Sigmoid colon (tissue), 6 donors: ENCODE measurements at regions not wholly inside any gene's neighbourhood (a gene's known extent, or its start where the extent isn't known, plus 50 kb on each side); places are given as distances from the start of the nearest gene placed in this dataset.

ENCODE experiments used
- DNase-seq: peaks from one replicate; pipeline ENCODE4 v3.0.0-alpha.2; 2019
- H3K27ac ChIP-seq, 4 donors: fragments of 200-600 bp; sonication (generic); one replicate each; pipeline ENCODE4 v1.5.1; 2016 to 2019; ENCODE audit warnings: mild to moderate bottlenecking in 1 of 4
- H3K27me3 ChIP-seq, 3 donors: fragments of 200-600 bp; sonication (generic); one replicate each; pipeline ENCODE4 v1.5.1; 2019; ENCODE audit warnings: mild to moderate bottlenecking in 1 of 3
- H3K36me3 ChIP-seq, 4 donors: fragments of 200-600 bp; sonication (generic); one replicate each; pipeline ENCODE4 v1.5.1; 2016 to 2019
- H3K4me1 ChIP-seq, 4 donors: fragments of 200-600 bp; sonication (generic); one replicate each; pipeline ENCODE4 v1.5.1; 2017 to 2019
- H3K4me3 ChIP-seq, 4 donors: fragments of 200-600 bp; sonication (generic); one replicate each; pipeline ENCODE4 v1.5.1; 2017 to 2019; ENCODE audit warnings: mild to moderate bottlenecking in 2 of 4, moderate library complexity in 1 of 4
- H3K9me3 ChIP-seq, 4 donors: fragments of 200-600 bp in 3 of 4; sonication (generic) in 3 of 4; one replicate each; pipeline versions ENCODE4 v1.5.1 to v1.6.1; 2013 to 2019
- EP300 ChIP-seq, 4 donors: sonication (generic); formaldehyde crosslinking; IDR thresholded peaks; one replicate each; pipeline ENCODE4 v1.6.1; 2017; ENCODE audit warnings: antibody characterized with exemption in 4 of 4
- POLR2A ChIP-seq, 2 donors: fragments of 450-650 bp; IDR thresholded peaks; one replicate each; pipeline ENCODE4 v1.6.1; 2016; ENCODE audit warnings: antibody characterized with exemption in 2 of 2, mild to moderate bottlenecking in 2 of 2, moderate library complexity in 2 of 2
- POLR2AphosphoS5 ChIP-seq, 4 donors: sonication (generic); formaldehyde crosslinking; IDR thresholded peaks; one replicate each; pipeline ENCODE4 v1.6.1; 2017; ENCODE audit warnings: antibody characterized with exemption in 4 of 4
- WGBS, 2 donors: extraction: QIAGEN DNeasy Blood & Tissue Kit; methylation state at CpG; one replicate each; pipeline ENCODE4 v1.1.7; 2013; 5-methylcytosine and 5-hydroxymethylcytosine counted together
- intact Hi-C: fragments of 100-400 bp; cut with DNase I; formaldehyde crosslinking; loops from one replicate; pipeline ENCODE4 v1.15.1; 2023
- TF ChIP-seq, protein P1 (sequence below), 4 experiments: fragments of 450-650 bp in 3 of 4; fragments of 200-600 bp in 1 of 4; IDR thresholded peaks; one replicate each; pipeline ENCODE4 v1.5.1; 2016 to 2019; ENCODE audit warnings: antibody characterized with exemption in 4 of 4, mild to moderate bottlenecking in 3 of 4, moderate library complexity in 2 of 4
- donor health status: healthy with polysubstance abuse.
- donor health status: healthy.

DNA sequence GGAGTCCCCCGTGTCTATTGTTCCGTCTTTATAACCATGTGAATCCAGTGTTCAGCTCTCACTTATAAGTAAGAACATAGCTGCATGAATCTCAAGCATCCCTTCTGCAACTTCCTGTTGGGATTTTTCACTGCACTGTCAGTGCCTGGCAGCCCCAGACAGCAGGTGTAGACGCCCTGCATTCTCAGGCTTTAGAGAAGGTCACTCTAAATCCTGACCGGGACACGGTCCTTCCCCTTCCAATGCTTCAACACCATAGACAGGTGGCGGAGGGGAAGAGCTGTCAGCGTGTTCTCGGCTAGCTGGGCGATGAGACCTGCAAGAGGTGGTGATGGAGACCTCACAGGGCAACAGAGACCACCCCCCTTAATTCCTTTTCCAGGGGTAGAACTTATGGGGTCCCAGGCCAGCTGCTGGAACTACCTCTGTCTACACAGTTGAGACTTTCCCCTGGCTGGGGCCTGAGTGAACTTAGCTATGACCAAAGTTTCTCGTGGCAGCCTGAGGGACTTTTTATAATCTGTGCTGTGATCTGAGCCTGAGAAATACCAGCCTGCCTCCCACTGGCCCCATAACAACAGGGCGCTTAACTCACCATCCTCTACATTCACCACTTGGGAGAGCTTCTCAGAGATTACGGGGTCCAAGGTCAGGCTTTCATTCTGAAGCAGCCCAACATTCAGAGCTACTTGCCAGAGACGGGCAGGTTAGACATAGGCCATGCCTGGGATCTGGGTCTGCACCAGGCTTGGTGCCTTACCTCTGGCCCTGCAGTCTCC is 143.2 kb upstream of the TNRC6C start:
- Histone ChIP-seq H3K36me3 (no peaks in the 10 kb centered on the region), H3K4me1 (peaks cover 0 to 13% (median 11%) of the 10 kb centered on the region in 4 donors), H3K4me3 (no peak overlapping the region), H3K27me3 (no peaks in the 10 kb centered on the region), H3K9me3 (no peaks in the 10 kb centered on the region), H3K27ac (no peak overlapping the region)
- 84 to 86% methylated on average over 13 of the region's 13 CpGs for WGBS, 2 donors
- no peak for TF ChIP-seq EP300 (IDR thresholded peaks at IDR 0.05)
- no peak for TF ChIP-seq POLR2AphosphoS5 (IDR thresholded peaks at IDR 0.05)
- no peak for TF ChIP-seq POLR2A (IDR thresholded peaks at IDR 0.05)
- TF ChIP-seq, protein P1, sequence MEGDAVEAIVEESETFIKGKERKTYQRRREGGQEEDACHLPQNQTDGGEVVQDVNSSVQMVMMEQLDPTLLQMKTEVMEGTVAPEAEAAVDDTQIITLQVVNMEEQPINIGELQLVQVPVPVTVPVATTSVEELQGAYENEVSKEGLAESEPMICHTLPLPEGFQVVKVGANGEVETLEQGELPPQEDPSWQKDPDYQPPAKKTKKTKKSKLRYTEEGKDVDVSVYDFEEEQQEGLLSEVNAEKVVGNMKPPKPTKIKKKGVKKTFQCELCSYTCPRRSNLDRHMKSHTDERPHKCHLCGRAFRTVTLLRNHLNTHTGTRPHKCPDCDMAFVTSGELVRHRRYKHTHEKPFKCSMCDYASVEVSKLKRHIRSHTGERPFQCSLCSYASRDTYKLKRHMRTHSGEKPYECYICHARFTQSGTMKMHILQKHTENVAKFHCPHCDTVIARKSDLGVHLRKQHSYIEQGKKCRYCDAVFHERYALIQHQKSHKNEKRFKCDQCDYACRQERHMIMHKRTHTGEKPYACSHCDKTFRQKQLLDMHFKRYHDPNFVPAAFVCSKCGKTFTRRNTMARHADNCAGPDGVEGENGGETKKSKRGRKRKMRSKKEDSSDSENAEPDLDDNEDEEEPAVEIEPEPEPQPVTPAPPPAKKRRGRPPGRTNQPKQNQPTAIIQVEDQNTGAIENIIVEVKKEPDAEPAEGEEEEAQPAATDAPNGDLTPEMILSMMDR (IDR thresholded peaks at IDR 0.05): no peak
- peak; percentile 21 for DNase-seq
- intact Hi-C loops: no loop called here

DNA sequence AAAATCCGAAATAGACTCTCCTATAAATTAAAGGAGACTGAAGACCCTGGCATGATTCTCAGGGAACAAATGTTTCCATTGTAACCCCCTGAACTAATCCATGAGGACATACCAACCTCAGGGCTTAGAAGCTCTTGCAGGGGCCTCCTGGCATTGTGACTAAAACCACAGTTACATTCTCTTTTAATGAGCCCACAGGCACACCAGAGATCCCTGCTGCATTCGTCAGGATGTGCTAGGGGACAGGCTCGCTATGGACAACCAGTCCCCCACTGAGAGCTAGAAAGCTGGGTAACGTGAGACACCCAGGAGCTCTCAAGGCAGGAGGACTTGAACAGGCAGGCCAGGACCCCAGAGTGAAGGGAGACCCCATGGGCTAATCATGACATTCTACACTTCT is 140.6 kb upstream of the TNRC6C start:
- Histone ChIP-seq H3K4me3 (no peak overlapping the region), H3K27ac (no peak overlapping the region), H3K9me3 (no peaks in the 10 kb centered on the region), H3K36me3 (no peaks in the 10 kb centered on the region), H3K27me3 (no peaks in the 10 kb centered on the region), H3K4me1 (no peaks in the 10 kb centered on the region)
- TF ChIP-seq EP300 (IDR thresholded peaks at IDR 0.05) (no peak), POLR2A (IDR thresholded peaks at IDR 0.05) (no peak), POLR2AphosphoS5 (IDR thresholded peaks at IDR 0.05) (no peak)
- TF ChIP-seq, protein P1 (IDR thresholded peaks at IDR 0.05): no peak
- DNase-seq: no peak
- WGBS, 2 donors: 93 to 94% methylated on average over 4 of the region's 4 CpGs
- intact Hi-C loops: no loop called here

DNA sequence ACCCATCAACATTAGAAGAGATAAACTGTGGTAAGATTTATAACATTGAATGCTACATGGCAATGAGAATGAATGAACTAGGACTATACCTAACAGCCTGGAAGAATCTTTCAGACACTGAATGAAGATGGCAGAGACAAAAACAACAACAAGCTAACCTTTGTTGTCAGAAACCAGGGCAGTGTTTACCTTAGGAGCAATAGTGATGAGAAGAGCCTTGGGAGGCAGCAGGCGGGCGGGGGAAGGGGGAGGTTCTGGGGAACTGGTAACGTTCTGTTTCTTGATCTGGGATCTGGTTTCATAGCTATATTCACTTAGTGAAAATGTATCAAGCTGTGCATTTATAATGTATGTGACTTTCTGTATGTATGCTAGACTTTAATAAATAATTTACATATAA is 139.0 kb upstream of the TNRC6C start:
- Histone ChIP-seq H3K4me1 (no peaks in the 10 kb centered on the region), H3K27me3 (no peaks in the 10 kb centered on the region), H3K36me3 (no peaks in the 10 kb centered on the region), H3K4me3 (no peak overlapping the region), H3K9me3 (no peaks in the 10 kb centered on the region), H3K27ac (no peak overlapping the region)
- TF ChIP-seq, protein P1 (IDR thresholded peaks at IDR 0.05): no peak
- no peak for TF ChIP-seq POLR2AphosphoS5 (IDR thresholded peaks at IDR 0.05)
- no peak for TF ChIP-seq POLR2A (IDR thresholded peaks at IDR 0.05)
- no peak for TF ChIP-seq EP300 (IDR thresholded peaks at IDR 0.05)
- DNase-seq: no peak
- 34 to 72% methylated on average over 3 of the region's 3 CpGs for WGBS, 2 donors
- intact Hi-C loops: no loop called here

DNA sequence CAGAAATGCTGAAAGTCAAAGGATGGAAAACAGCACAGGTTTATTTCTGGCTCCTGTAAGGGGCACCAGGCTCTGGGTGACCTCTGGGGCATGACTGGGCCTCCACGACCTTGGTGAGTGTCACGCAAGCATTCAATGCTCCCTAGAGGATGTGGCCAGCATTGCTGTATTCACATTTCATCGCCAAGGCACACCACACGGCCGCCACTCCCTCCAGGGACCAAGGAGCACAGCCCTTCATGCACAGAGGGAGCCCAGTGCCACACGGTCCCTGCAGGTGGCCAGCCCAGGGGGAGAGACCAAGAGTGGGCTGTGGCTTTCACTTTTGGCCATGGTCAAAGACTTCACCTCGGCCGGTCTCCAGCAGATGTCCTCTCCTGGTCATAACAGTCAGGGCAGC is 137.4 kb upstream of the TNRC6C start:
- Histone ChIP-seq H3K27me3 (no peaks in the 10 kb centered on the region), H3K4me1 (no peaks in the 10 kb centered on the region), H3K36me3 (no peaks in the 10 kb centered on the region), H3K27ac (no peak overlapping the region), H3K9me3 (no peaks in the 10 kb centered on the region), H3K4me3 (no peak overlapping the region)
- 61 to 64% methylated on average over 8 of the region's 8 CpGs for WGBS, 2 donors
- no peak for TF ChIP-seq POLR2AphosphoS5 (IDR thresholded peaks at IDR 0.05)
- no peak for TF ChIP-seq POLR2A (IDR thresholded peaks at IDR 0.05)
- TF ChIP-seq, protein P1 (IDR thresholded peaks at IDR 0.05): no peak
- no peak for TF ChIP-seq EP300 (IDR thresholded peaks at IDR 0.05)
- DNase-seq: no peak
- intact Hi-C loops: no loop called here
